Upper lobe of left lung (tissue), 4 donors: ENCODE measurements at regions not wholly inside any gene's neighbourhood (a gene's known extent, or its start where the extent isn't known, plus 50 kb on each side); places are given as distances from the start of the nearest gene placed in this dataset.

ENCODE experiments used
- CTCF ChIP-seq, 6 experiments: fragments of 450-650 bp in 4 of 6; fragments of 200-600 bp in 2 of 6; sonication (generic) in 2 of 6; IDR thresholded peaks; one replicate each; pipeline ENCODE4 v1.5.1; 2016 to 2019; ENCODE audit warnings: antibody characterized with exemption in 6 of 6
- EP300 ChIP-seq, 4 donors: sonication (generic); formaldehyde crosslinking; IDR thresholded peaks; one replicate each; pipeline ENCODE4 v1.5.1; 2017; ENCODE audit warnings: antibody characterized with exemption in 4 of 4, control low read depth in 2 of 4
- POLR2AphosphoS5 ChIP-seq, 2 donors: sonication (generic); formaldehyde crosslinking; IDR thresholded peaks; one replicate each; pipeline ENCODE4 v1.5.1; 2017; ENCODE audit warnings: antibody characterized with exemption in 2 of 2

- no peak for TF ChIP-seq POLR2AphosphoS5 (IDR thresholded peaks at IDR 0.05)
- TF ChIP-seq CTCF (IDR thresholded peaks at IDR 0.05), result no peak
- TF ChIP-seq EP300 (IDR thresholded peaks at IDR 0.05), result no peak
These were observed 199.9 kb upstream of the ATP6AP2 start for GRCh38 chrX:40380655-40381488.
